Thyroid gland (tissue), 4 donors: ENCODE measurements at regions not wholly inside any gene's neighbourhood (a gene's known extent, or its start where the extent isn't known, plus 50 kb on each side); places are given as distances from the start of the nearest gene placed in this dataset.

Experiments used
- POLR2A ChIP-seq, 2 donors: fragments of 450-650 bp; IDR thresholded peaks; one replicate each; pipeline ENCODE4 v1.6.1; 2017; ENCODE audit warnings: antibody characterized with exemption in 2 of 2, mild to moderate bottlenecking in 2 of 2, moderate library complexity in 1 of 2
- TF ChIP-seq, protein P1 (sequence below), 6 experiments: fragments of 200-600 bp in 3 of 6; fragments of 450-650 bp in 3 of 6; sonication (generic) in 3 of 6; IDR thresholded peaks; one replicate each; pipeline ENCODE4 v1.5.1; 2016 to 2019; ENCODE audit warnings: antibody characterized with exemption in 6 of 6, mild to moderate bottlenecking in 2 of 6, inconsistent platforms in 1 of 6, moderate library complexity in 1 of 6

DNA sequence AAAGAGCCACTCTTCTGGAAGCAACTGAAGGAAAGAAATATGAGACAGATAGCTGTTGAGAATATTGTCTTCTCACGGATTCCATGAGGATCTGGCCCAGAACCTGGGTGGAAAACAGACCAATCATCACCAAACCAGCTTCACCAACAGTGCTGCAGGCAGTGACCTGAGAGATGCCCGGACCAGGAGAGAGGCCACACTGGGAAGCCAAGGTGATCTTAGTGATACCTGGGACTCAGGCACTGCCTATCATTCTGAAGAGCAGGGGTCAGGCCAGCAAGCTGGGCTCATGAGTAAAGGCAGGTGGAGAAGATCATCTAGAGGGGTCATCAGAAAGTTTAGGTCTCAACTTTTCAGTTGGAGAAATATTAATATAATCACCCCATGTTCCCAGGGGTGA is 595.8 kb upstream of the CADM1 start:
- TF ChIP-seq, protein P1, sequence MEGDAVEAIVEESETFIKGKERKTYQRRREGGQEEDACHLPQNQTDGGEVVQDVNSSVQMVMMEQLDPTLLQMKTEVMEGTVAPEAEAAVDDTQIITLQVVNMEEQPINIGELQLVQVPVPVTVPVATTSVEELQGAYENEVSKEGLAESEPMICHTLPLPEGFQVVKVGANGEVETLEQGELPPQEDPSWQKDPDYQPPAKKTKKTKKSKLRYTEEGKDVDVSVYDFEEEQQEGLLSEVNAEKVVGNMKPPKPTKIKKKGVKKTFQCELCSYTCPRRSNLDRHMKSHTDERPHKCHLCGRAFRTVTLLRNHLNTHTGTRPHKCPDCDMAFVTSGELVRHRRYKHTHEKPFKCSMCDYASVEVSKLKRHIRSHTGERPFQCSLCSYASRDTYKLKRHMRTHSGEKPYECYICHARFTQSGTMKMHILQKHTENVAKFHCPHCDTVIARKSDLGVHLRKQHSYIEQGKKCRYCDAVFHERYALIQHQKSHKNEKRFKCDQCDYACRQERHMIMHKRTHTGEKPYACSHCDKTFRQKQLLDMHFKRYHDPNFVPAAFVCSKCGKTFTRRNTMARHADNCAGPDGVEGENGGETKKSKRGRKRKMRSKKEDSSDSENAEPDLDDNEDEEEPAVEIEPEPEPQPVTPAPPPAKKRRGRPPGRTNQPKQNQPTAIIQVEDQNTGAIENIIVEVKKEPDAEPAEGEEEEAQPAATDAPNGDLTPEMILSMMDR (IDR thresholded peaks at IDR 0.05), result no peak
- no peak for TF ChIP-seq POLR2A (IDR thresholded peaks at IDR 0.05)
